AG09309 (cell line): ENCODE measurements at regions not wholly inside any gene's neighbourhood (a gene's known extent, or its start where the extent isn't known, plus 50 kb on each side); places are given as distances from the start of the nearest gene placed in this dataset.

ENCODE experiments used
- DNase-seq: peaks from one replicate; pipeline ENCODE4 v3.0.0-alpha.2; 2010; ENCODE audit warnings: low read depth
- H3K4me3 ChIP-seq: 2 replicates; pipeline ENCODE4 v1.5.1; 2011; ENCODE audit warnings: mild to moderate bottlenecking, low read depth, low read length, moderate library complexity; ENCODE audit not compliant: control insufficient read depth
- TF ChIP-seq, protein P1 (sequence below): IDR thresholded peaks from 2 replicates; pipeline ENCODE4 v1.5.1; 2011; ENCODE audit warnings: mild to moderate bottlenecking, low read depth, low read length, inconsistent platforms; ENCODE audit not compliant: insufficient read depth, control insufficient read depth; ENCODE audit errors: missing control alignments

DNA sequence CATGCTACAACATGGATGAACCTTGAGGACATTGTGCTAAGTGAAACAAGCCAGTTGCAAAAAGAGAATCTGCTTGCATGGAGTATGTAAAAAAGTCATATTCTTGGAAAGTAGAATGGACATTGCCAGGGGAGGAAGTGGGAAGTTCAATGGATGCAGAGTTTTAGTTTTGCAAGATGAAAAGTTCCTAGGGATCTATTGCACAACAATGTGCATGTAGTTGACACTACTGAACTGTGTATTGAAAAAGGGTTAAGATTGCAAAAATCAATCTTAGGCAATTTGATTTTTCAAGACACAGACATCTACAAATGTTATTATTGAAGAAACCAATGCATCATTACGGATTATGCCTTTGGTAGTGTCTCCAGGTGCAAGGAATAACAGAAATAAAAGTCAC, 50.3 kb upstream of the MAGI3 start:
- DNase-seq, result no peak
- TF ChIP-seq, protein P1, sequence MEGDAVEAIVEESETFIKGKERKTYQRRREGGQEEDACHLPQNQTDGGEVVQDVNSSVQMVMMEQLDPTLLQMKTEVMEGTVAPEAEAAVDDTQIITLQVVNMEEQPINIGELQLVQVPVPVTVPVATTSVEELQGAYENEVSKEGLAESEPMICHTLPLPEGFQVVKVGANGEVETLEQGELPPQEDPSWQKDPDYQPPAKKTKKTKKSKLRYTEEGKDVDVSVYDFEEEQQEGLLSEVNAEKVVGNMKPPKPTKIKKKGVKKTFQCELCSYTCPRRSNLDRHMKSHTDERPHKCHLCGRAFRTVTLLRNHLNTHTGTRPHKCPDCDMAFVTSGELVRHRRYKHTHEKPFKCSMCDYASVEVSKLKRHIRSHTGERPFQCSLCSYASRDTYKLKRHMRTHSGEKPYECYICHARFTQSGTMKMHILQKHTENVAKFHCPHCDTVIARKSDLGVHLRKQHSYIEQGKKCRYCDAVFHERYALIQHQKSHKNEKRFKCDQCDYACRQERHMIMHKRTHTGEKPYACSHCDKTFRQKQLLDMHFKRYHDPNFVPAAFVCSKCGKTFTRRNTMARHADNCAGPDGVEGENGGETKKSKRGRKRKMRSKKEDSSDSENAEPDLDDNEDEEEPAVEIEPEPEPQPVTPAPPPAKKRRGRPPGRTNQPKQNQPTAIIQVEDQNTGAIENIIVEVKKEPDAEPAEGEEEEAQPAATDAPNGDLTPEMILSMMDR, result no peak
- H3K4me3 ChIP-seq, result no peak overlapping the region
